Fibroblast of skin of left quadriceps (primary cell): ENCODE measurements at regions not wholly inside any gene's neighbourhood (a gene's known extent, or its start where the extent isn't known, plus 50 kb on each side); places are given as distances from the start of the nearest gene placed in this dataset.

Experiments used
- DNase-seq, 2 experiments: peaks; one replicate each; pipeline ENCODE4 v3.0.0-alpha.2; 2013; ENCODE audit warnings: low read depth in 2 of 2

DNA sequence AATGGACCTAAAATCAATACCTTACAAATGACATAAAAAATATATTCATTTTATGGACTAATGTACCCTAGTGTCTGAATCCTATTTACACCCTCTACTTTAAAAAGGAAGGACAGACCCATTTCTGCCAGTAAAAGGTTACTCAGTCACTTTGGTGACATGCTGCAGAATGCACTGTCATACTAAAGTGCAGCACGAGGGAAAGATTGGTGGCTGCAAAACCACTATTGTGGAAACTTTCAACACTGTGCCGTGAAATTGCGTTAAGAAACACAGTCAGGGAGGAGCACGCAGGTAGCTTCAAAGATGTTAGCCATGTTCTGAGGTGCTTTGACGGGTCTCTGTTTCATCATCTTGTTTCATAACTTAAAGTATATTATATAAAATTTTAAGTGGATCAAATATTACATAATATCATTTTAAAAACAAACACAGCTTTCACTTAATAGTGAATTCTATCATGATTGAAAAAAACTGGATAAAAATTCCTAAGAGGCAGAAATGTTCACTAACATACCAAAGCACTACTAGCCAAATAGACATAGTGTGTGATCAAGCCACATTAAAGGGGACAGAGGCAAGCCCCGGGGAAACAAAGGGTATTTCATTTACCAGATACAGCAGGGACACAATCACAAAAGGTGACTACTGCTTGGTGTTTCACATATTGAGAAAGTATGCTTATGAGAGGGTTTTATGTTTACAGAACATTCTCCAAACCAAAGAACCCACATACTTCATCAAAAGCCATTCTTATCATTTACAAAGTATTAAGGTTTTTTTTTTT lies 330.8 kb upstream of the SOX5 start:
- DNase-seq: no peak

DNA sequence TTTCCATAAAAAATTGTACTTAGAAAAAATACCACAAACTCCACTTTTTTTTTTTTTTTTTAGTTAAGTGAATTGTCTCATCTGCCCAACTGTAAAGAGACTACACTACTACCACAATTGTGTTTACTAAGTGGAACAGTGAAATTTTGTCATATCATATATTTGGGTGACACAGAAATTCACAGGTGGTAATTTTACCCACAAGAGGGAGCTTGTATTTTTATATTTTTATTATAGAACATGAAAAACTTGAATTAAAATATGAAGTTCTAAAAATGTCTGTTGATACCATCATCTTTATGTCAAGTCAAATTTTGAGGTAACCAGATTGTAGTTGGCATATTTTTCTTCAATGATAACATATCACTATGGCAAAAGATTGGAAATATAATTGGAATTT lies 329.4 kb upstream of the SOX5 start:
- DNase-seq: no peak

DNA sequence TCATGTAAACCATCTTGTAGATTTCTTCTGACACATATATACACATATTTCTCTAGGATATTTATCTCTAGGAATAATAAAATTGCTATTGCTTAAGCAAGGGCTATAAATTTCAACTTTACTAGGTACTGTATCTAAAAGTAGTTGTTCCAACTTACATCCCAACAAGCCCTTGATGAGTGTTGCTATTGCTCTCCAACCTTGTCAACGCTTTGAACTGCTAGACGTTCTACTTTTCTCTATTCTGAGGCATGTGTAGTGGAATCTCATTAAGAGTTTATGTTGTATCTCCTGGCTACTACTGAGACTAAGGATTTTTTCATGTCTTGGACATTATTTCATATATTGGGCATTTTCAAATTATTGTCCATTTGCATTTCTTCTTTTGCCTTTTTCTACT lies 321.5 kb upstream of the SOX5 start:
- DNase-seq: no peak

DNA sequence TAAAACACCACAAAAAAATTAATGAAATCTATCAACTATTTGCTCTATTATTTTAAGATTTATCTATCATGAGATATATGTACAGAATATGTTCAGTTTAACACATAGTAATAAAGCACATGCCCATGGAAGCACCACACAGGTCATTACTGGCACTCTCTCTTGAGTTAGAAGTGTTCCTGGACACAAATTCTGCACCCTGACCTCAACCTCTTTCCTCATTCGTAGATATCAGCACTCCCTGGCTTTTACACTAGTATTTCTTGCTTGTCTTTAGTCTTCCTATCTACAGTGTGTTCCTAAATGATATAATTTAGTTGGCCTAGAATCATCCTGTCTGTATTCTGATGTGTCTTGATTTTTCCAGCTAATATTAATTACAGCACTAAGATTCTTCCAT lies 321.0 kb upstream of the SOX5 start:
- DNase-seq: no peak

DNA sequence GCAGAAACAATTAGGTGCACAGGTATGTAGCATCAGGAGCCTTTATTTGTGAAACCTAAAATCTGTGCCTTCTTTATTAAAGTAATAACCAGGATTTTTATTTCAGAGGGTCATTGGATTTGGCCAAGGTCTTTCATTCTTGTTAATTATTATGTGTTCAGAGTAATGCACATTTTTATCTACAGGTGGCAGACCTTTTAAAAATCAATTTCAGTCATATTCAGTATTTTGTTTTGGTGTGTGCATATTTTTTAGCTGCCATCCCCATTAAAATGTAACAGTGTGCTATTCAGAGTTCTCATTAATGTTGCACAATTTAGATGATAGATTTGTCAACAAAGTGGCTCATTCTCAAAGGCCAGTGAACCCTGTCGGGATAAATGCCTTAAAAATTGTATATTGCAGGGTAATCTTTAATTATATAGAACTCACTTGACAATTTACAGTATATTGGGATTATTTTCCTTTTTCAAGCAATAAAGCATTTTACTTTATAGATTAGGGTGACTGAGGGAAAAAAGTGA lies 319.3 kb upstream of the SOX5 start:
- no peak for DNase-seq

DNA sequence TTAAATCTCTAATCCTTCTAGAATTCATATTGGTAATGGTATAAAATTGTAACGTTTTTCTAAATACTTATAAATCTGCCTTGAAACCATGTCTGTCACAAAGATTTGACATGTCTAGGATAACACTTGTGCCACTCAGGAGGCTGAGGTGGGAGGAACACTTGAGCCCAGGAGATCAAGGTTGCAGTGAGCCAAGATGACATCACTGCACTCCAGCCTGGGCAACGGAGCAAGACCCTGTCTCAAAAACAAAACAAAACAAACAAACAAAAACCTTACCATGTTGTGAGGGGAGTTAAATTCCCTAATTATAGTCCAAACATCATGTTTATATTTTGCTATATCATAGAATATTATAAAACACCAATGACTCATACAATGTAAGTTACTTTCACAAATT lies 317.5 kb upstream of the SOX5 start:
- no peak for DNase-seq

DNA sequence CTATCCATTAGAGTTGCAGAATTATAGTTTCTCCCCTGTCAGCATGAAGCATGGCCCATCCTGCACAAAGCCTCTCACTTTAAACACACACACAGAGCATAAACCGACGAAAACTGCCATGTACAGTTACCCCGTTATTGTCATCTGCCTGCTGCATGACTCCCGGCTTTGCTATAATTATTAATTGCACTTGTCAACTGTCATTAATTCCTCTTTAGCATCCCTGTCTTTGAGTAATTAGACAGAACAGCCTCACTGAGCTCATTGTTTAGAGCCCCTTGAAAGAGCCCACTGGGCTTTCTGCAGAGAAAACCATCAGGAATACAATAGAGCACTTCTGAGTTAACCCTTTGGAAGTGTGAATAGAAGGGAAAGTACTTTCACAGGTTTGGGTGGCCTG lies 307.2 kb upstream of the SOX5 start:
- no peak for DNase-seq

DNA sequence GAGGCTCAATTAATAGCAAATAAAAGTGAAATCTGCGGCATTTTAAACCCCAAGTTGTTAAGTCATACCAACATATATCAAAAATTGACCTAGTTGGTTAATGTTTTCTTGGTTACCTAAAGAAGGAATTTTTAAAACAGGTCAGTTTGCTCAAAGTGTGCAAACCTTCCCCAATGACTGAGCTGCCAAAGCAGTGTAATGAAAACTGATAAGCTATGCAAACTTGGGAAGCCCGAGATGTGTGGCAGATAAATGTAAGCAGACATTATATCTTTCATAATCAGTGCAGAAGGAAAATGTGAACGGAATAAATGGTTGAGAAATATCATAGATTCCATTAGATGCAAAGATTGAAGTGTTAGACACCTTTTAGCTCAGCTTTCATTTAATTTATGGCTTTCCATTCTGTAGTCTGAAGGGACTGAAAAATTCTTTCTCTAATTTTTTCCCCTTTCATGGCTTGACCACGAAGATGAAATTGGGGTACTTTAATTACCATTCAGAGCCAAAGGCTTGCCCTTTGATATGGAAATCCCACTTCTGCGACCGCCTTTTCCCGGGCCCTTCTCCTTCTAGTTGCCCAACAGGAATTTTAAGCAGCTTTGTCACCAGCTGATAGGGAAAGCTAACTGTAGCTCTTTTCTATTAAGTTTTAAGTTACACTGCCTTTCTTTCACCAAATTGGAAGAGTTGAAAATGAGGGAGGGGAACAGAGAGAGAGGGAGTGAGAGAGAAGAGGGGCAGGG lies 306.6 kb upstream of the SOX5 start:
- no peak for DNase-seq

DNA sequence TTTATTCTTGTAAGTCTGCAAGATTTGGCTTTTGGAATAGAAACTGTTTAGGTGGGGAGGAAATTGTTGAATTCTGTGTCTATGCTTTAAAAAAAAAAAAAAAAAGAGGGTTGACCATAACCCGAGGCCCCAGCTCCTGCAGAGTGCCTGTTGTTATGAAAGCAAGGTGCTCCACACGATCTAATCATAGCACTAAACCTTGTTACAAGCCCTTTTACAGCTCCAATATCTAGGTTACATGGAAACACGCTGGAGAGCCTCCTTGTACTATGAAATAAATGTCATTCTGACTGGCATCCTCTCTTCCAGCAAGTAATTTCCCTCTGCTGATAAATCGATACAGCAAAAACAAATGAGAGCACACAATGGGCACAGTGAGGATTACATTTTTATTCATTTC lies 303.1 kb upstream of the SOX5 start:
- no peak for DNase-seq

DNA sequence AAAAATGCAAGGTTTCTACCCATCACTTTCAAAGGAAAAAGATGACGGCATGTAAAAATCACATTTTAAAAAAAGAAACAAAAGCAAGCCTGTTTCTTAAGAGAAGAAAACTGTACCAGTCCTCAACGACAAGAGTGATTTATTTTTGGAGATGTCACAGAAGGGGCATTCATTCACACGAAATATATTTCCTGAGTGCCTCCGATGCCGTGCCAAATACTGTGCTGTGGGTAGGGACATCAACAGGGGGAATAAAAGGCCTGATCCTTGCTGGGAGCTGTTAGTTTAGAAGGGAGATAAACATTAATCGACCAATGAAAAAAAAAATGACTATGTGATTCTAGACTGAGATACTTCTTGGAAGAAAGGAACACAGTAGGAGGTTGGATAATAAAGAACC lies 297.5 kb upstream of the SOX5 start:
- no peak for DNase-seq

DNA sequence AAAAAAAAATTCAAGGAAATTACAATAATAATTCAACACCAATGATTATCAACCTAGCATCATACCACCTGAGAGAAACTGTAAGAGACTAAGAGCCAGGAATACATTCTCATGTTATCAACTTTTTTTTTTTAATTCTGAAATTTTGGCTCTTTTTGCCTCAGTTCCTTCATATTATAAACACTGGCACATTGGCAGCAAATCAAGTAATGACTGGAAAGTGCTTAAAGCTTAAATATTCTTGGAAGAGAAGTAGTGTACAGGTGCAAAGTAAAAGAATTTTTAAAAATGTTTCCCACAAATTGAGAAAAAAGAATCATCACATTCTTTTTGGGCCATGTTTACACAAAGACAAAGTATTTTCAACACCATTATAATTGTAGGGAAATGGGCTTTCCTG lies 296.9 kb upstream of the SOX5 start:
- DNase-seq: no peak

DNA sequence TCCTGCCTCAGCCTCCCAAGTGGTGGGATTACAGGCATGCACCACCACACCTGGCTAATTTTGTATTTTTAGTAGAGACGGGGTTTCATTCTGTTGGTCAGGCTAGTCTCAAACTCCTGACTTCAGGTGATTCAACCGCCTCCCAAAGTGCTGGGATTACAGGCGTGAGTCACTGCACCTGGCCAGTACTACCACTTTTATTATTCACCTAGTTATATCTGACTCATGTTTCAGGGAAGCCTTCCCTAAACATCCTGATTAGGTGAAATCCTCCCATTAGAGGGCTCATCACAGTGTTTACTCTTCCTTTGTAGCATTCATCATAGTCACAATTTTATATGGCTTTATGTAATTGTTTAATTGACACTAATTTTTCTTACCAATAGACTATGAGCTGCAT lies 295.3 kb upstream of the SOX5 start:
- no peak for DNase-seq

DNA sequence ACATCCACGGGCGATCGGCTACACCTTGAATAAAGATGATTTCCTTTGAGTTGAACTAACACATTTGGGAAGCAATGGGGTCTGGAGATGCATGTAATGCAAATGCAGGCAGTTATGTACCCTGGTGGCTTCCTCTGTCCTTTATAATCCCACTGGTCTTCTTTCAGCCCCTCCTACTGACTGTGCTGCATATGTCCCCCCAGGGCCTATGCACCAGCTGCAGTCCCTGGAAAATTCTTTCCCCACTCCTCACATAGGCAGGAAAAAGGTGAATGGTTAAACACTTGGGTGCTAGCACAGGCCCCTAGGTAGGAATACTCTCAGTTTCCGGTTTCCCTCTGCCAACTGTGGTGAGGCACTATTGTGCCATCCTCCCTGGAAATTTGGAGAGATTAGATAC lies 294.8 kb upstream of the SOX5 start:
- DNase-seq: no peak

DNA sequence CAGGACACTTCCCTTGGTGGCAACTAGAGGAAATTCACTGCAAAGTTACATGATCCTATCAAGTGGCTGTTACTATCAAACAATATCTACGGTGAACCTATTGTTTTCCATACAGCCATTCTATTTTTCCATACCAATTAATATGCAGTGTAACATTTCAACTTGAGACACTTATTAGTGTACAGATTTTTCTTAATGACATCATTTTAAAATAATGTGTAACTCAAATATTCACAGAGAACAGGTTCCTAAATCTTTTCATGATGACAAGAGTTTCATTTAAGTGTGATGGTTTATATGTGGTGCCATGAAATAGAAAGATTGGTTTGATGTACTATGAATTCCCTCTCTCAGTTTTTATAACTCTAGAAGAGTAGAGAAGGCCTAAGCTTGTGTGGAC lies 291.2 kb upstream of the SOX5 start:
- DNase-seq: no peak

DNA sequence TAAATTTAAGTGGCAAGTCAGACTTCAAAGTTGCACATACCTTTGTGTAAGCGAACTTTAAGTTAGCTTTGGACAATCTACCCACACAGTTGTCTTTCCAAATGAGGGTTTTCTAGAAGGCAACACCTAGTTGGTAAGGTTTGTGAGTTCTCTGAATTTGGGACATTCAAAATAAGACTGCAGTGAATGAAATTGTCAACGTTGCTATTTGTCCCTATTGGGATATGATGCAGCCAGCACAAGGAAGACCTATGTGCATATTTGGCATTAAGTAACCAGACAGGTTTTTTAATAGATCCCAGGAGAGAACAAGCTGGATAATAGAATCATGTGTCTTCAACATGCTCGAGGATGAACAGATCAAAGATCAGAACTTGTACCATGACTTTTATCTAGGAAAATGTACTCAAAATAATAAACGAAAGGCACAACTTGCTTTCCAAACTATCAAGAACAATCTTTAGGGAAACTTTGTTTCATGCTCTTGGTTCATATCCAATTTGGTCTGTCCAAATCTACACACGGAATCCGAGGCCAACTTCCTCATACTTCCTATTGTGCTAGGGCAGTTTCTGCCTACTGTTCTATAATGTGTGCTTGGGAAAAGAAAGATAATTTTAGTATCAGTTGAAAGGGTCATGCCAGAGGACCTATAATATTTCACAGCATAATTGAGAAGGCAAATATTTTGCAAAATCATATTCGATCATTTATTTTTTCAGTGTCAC lies 284.2 kb upstream of the SOX5 start:
- no peak for DNase-seq

DNA sequence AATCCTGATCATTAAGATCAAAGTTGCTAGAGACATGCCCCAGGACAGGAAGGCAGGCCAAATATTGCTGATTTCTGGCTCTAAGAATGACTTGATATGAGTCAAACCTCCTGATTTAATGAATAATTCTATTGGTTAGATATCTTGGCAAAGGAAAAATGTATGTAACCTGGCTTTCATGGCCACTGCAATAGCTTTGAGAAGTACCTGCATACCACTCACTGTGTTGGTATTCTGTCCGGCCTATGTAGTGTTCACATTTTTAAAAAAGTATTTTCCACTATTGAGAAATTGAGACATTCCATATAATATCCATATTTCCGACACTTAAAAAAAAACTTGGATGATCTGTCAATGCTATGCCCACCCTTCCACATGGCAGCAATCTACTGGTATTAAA lies 283.1 kb upstream of the SOX5 start:
- no peak for DNase-seq

DNA sequence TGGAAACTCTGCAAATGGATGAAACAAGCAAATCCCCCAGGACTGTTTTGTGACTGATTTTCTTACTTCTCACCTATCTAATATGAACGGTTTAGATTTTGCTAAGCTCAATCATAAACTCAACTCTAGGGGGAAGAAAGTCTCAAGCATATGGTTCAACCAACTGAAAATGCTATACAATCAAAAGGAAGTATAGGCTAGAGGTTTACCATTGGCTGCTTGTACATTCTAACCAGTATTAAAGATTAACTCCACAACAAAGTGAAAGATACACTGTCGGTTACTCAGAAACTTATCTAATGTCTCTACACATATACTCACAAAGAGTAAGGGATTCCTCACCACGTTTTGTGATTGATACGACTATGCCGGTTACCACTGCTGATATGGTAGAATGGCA lies 281.8 kb upstream of the SOX5 start:
- no peak for DNase-seq

DNA sequence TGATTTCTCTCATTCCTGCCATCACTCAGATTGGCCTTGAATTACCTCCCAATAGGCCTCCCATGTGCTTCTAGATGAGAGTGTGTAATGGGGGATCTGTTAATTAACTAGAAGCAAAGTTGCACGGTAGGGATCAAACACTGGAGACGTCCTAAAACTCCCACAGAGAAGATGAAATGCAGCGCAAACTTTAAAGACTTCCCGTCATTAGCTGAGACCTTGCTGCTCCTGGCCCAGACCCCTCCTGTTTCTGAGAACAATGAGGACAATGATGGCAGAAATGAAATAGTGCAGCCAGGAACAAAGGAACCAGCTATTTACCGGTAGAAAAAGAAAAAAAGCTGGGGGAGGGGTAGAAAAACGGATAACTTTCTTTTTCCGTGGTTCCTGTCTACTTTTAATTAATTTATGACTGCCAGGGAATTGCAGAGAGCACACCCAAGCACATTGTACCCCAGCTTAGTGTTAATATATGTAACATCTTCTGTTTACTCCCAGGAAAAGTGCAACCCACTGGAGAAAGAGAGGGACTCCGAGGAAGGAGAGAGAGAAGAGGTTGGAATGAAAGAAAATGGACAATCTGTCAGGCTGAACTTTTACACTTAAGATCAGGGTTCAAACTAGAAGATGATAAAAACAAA lies 280.7 kb upstream of the SOX5 start:
- DNase-seq: no peak

DNA sequence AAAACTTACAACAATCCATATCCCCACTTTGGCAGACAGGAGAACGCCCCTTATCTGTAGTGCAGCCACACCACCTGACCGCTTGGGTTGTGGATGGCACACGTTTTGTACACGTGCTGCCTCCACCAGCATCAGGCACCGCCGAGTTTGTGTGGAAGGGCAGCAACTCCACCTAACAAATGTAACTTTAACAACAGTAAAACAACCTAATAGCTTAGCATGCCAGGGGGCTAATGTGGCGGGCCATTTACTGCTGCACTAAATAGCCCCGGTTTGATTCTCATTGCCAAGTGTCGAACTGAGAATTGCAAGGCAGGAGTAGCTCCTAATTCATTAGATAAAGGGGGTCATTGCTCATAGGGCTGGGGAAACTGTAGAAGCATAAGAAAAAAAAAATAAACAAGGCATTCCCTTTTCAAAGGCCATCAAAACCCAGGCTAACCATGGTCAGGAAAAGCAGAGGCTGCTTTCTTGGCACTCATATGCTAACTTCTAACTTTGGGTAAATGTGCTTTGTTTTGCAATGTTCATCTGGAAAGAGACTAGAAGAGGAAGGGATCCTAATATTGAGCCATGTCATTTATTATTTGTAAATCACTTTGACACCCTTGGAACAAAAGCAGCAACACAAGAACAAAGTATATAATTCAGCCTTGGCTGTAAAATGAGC lies 279.7 kb upstream of the SOX5 start:
- DNase-seq: no peak

DNA sequence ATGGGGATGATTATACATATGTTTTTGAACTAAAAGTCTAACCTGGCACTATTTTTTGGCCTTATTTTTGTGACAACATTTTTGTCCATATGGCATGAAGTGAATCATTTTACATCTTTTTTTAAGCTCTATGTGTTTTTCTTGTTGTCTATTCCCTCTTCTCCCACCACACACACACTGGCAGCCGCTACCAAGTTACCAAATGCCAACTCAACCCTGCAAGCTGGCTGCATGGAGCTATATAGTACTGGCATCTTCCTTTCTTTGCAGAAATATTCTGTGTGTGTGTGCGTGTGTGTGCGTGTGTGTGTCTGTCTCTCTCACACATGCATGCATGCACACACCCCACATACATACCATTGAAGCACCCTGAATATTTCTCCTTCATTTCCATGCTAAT lies 278.9 kb upstream of the SOX5 start:
- no peak for DNase-seq

DNA sequence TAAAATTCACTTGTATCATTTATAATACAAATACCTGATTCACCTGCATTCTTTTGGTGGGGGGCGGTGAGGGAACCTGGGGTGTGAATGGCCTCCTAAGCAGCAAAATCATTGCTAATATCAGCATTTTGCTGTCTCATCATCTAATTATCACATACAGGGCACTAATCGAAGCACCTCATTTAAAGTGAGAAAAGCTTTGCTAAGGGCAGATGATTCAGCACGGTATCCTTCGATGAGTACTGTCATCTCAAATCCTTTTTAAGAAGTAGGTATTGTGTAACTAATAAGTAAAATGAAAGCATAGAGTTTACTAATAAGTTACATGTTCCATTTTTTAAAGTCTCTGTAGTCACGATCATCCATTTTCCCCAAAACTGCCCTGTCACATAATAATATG lies 278.1 kb upstream of the SOX5 start:
- DNase-seq: no peak
